HCT116 (cell line): ENCODE measurements at regions not wholly inside any gene's neighbourhood (a gene's known extent, or its start where the extent isn't known, plus 50 kb on each side); places are given as distances from the start of the nearest gene placed in this dataset.

Source experiments
- ATAC-seq: fragments of 200-7000 bp; cut with Tn5 transposase; 2 replicates; pipeline ENCODE4 v1.9.1; 2020; ENCODE audit warnings: mild to moderate bottlenecking, moderate library complexity
- BruUV-seq: library from RNA; stranded (reverse); fragments of 400-500 nt; replicated peaks from 2 replicates; lab custom pipeline; 2021; lab: Mats Ljungman, UMichigan
- CTCF ChIA-PET: fragments of 300-600 bp; sonication (Branson Sonifier 250); formaldehyde crosslinking; loops from one replicate; lab custom pipeline; 2021; ENCODE audit warnings: antibody characterized with exemption; lab: Charles Lee
- POLR2A ChIA-PET: fragments of 300-600, 350-600 bp; sonication (Branson Sonifier 250); formaldehyde crosslinking; loops from one replicate; lab custom pipeline; 2021; ENCODE audit warnings: antibody characterized with exemption; lab: Charles Lee
- RAD21 ChIA-PET, 2 experiments: fragments of 300-600 bp; sonication (Branson Sonifier 250); formaldehyde crosslinking; loops; one replicate each; lab custom pipeline; 2023; ENCODE audit warnings: low total read pairs in 2 of 2; ENCODE audit not compliant: uncharacterized antibody in 2 of 2, unreplicated experiment in 2 of 2, low non-redundant PET in 1 of 2; lab: Charles Lee
- DNase-seq: peaks from one replicate; pipeline ENCODE4 v3.0.0-alpha.2; 2010; ENCODE audit warnings: low read depth, low spot score
- H2AFZ ChIP-seq: fragments of 200-600 bp; shearing (Covaris generic), sonication (generic); 2 replicates; pipeline ENCODE4 v1.6.1; 2017; ENCODE audit warnings: low read depth, mixed run types, mixed read lengths, antibody characterized with exemption, low read length; ENCODE audit not compliant: poor library complexity, severe bottlenecking
- H3K27ac ChIP-seq: 2 replicates; pipeline ENCODE4 v1.5.1; 2012; ENCODE audit warnings: low read depth, low read length
- H3K27me3 ChIP-seq: fragments of 200-600 bp; sonication (generic); 2 replicates; pipeline ENCODE4 v1.6.1; 2016; ENCODE audit warnings: mixed run types, low read length, mixed read lengths; ENCODE audit not compliant: insufficient read depth
- H3K36me3 ChIP-seq, 2 experiments: fragments of 200-500 bp in 1 of 2; fragments of 200-600 bp in 1 of 2; sonication (Bioruptor generic) in 1 of 2; sonication (generic) in 1 of 2; 2 replicates each; pipeline versions ENCODE4 v1.5.1 to v1.6.1; 2014 to 2016; ENCODE audit warnings: low read length in 2 of 2, inconsistent platforms in 1 of 2, mixed read lengths in 1 of 2, mixed run types in 1 of 2; ENCODE audit not compliant: insufficient read depth in 2 of 2, control insufficient read depth in 1 of 2
- H3K4me1 ChIP-seq, 2 experiments: fragments of 200-600 bp in 1 of 2; sonication (generic) in 1 of 2; 2 replicates each; pipeline versions ENCODE4 v1.5.1 to v1.6.1; 2012 to 2017; ENCODE audit warnings: low read length in 2 of 2, inconsistent platforms in 1 of 2, mild to moderate bottlenecking in 1 of 2, mixed read lengths in 1 of 2, mixed run types in 1 of 2, moderate library complexity in 1 of 2; ENCODE audit not compliant: insufficient read depth in 2 of 2, control insufficient read depth in 1 of 2
- H3K4me2 ChIP-seq: fragments of 200-600 bp; sonication (generic); 2 replicates; pipeline ENCODE4 v1.6.1; 2017; ENCODE audit warnings: mixed run types, low read length, mixed read lengths
- H3K4me3 ChIP-seq, 2 experiments: fragments of 200-600 bp in 1 of 2; sonication (generic) in 1 of 2; replicated peaks in 1 of 2; 2 replicates each; pipeline ENCODE4 v1.5.1; 2011 to 2016; ENCODE audit warnings: low read length in 2 of 2, control low read depth in 1 of 2, low read depth in 1 of 2, mild to moderate bottlenecking in 1 of 2, mixed read lengths in 1 of 2, mixed run types in 1 of 2
- H3K79me2 ChIP-seq: fragments of 200-600 bp; sonication (generic); 2 replicates; pipeline ENCODE4 v1.6.1; 2017; ENCODE audit warnings: mild to moderate bottlenecking, mixed run types, low read length, moderate library complexity, mixed read lengths; ENCODE audit not compliant: insufficient read depth
- H3K9ac ChIP-seq: fragments of 200-600 bp; sonication (generic); 2 replicates; pipeline ENCODE4 v1.6.1; 2016; ENCODE audit warnings: low read length, mixed read lengths
- H3K9me2 ChIP-seq: fragments of 200-600 bp; sonication (generic), shearing (Covaris generic); 2 replicates; pipeline ENCODE4 v1.6.1; 2017; ENCODE audit warnings: mixed run types, mild to moderate bottlenecking, moderate library complexity; ENCODE audit not compliant: insufficient read depth
- H3K9me3 ChIP-seq, 2 experiments: fragments of 200-500 bp in 1 of 2; fragments of 200-600 bp in 1 of 2; sonication (Bioruptor generic) in 1 of 2; sonication (generic) in 1 of 2; 2 replicates each; pipeline ENCODE4 v1.6.1; 2014 to 2017; ENCODE audit warnings: low read length in 2 of 2, mixed read lengths in 2 of 2, inconsistent platforms in 1 of 2, low read depth in 1 of 2, mild to moderate bottlenecking in 1 of 2, mixed run types in 1 of 2, moderate library complexity in 1 of 2; ENCODE audit not compliant: control insufficient read depth in 1 of 2, insufficient read depth in 1 of 2
- H4K20me1 ChIP-seq: fragments of 200-600 bp; sonication (generic), shearing (Covaris generic); 2 replicates; pipeline ENCODE4 v1.6.1; 2017; ENCODE audit warnings: mixed run types, mild to moderate bottlenecking, moderate library complexity; ENCODE audit not compliant: insufficient read depth
- CEBPB ChIP-seq: IDR thresholded peaks from 2 replicates; pipeline ENCODE4 v1.6.1; 2012; ENCODE audit warnings: low read depth
- EGR1 ChIP-seq: IDR thresholded peaks from 2 replicates; pipeline ENCODE4 v1.6.1; 2012; ENCODE audit warnings: low read depth
- ELF1 ChIP-seq: IDR thresholded peaks from 2 replicates; pipeline ENCODE4 v1.6.1; 2012; ENCODE audit warnings: low read depth, borderline replicate concordance
- EZH2 ChIP-seq: fragments of 200-600 bp; sonication (generic); IDR thresholded peaks from 2 replicates; pipeline ENCODE4 v1.6.1; 2017; ENCODE audit warnings: antibody characterized with exemption, mixed run types
- EZH2phosphoT487 ChIP-seq: fragments of 200-600 bp; IDR thresholded peaks from 2 replicates; pipeline ENCODE4 v1.6.1; 2018; ENCODE audit warnings: antibody characterized with exemption, borderline replicate concordance
- FOSL1 ChIP-seq: IDR thresholded peaks from 2 replicates; pipeline ENCODE4 v1.6.1; 2012; ENCODE audit warnings: low read depth
- POLR2A ChIP-seq: IDR thresholded peaks from 2 replicates; pipeline ENCODE4 v1.7.0; 2011; ENCODE audit warnings: borderline replicate concordance; ENCODE audit not compliant: insufficient read depth, insufficient read length; ENCODE audit errors: extremely low read depth
- POLR2AphosphoS5 ChIP-seq: IDR thresholded peaks from 2 replicates; pipeline ENCODE4 v1.6.1; 2011; ENCODE audit warnings: mild to moderate bottlenecking, low read depth, low read length, moderate library complexity
- RAD21 ChIP-seq: IDR thresholded peaks from 2 replicates; pipeline ENCODE4 v1.6.1; 2012; ENCODE audit warnings: low read depth, mild to moderate bottlenecking
- SIN3A ChIP-seq: IDR thresholded peaks from 2 replicates; pipeline ENCODE4 v1.6.1; 2012; ENCODE audit warnings: low read depth
- SP1 ChIP-seq: IDR thresholded peaks from 2 replicates; pipeline ENCODE4 v1.6.1; 2012; ENCODE audit warnings: low read depth
- TCF7L2 ChIP-seq: IDR thresholded peaks from 2 replicates; pipeline ENCODE4 v1.7.0; 2011; ENCODE audit warnings: borderline replicate concordance, inconsistent platforms; ENCODE audit not compliant: insufficient read depth, insufficient read length; ENCODE audit errors: extremely low read depth
- YY1 ChIP-seq: IDR thresholded peaks from 2 replicates; pipeline ENCODE4 v1.6.1; 2011; ENCODE audit warnings: low read length, low read depth, moderate library complexity, mild to moderate bottlenecking; ENCODE audit not compliant: insufficient replicate concordance; ENCODE audit errors: extremely low read depth
- ZFX ChIP-seq: fragments of 450-650 bp; IDR thresholded peaks from 2 replicates; pipeline ENCODE4 v1.6.1; 2017
- intact Hi-C: fragments of 100-400 bp; cut with micrococcal nuclease; formaldehyde crosslinking; loops from 2 replicates; pipeline ENCODE4 v1.10.0; 2022
- TF ChIP-seq, protein P1 (sequence below): IDR thresholded peaks from 2 replicates; pipeline ENCODE4 v1.6.1; 2012
- TF ChIP-seq, protein P2 (sequence below): IDR thresholded peaks from 2 replicates; pipeline ENCODE4 v1.6.1; 2012; ENCODE audit warnings: low read depth
- TF ChIP-seq, protein P3 (sequence below), 3 experiments: fragments of 200-600 bp in 1 of 3; sonication (generic) in 1 of 3; IDR thresholded peaks in 2 of 3; conservative IDR thresholded peaks in 1 of 3; 2 replicates each; pipeline ENCODE4 v1.5.1; 2012 to 2017; ENCODE audit warnings: low read depth in 2 of 3, low read length in 2 of 3, antibody characterized with exemption in 1 of 3, borderline replicate concordance in 1 of 3, control low read depth in 1 of 3, mild to moderate bottlenecking in 1 of 3, mixed read lengths in 1 of 3, mixed run types in 1 of 3, moderate library complexity in 1 of 3; ENCODE audit not compliant: insufficient read depth in 1 of 3

DNA sequence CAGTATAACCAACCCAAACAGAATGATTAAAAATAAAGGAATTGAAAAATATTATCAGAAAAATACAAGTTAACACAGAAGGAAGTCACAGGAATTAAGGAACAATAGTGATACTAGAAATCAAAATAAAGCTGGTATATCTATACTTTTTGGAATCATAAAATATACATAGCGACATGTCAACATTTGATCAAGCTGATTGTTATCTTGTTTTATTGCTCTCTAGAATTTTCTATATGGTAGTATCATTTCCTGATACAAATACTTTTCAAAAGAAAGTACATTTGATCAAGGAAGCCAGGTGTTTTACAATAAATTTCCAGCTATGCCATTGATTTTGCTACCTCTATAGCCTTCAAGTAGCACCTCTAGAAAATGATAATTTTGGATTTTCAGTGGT, 489.5 kb upstream of the PKN2 start:
- no peaks in the 10 kb centered on the region for H3K79me2 ChIP-seq
- H4K20me1 ChIP-seq: no peaks in the 10 kb centered on the region
- H3K27ac ChIP-seq: no peak overlapping the region
- H3K4me2 ChIP-seq: no peak overlapping the region
- RAD21 ChIA-PET: no interaction called here
- no peaks in the 10 kb centered on the region for H3K27me3 ChIP-seq
- no peaks in the 10 kb centered on the region for H3K4me1 ChIP-seq
- H3K36me3 ChIP-seq: no peaks in the 10 kb centered on the region
- intact Hi-C loops: no loop called here
- no peak for DNase-seq
- H3K4me3 ChIP-seq: no peak overlapping the region
- H2AFZ ChIP-seq: no peak overlapping the region
- ATAC-seq: no peak
- no peaks in the 10 kb centered on the region for H3K9me3 ChIP-seq
- TF ChIP-seq, protein P1, sequence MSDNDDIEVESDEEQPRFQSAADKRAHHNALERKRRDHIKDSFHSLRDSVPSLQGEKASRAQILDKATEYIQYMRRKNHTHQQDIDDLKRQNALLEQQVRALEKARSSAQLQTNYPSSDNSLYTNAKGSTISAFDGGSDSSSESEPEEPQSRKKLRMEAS: no peak
- TF ChIP-seq POLR2AphosphoS5: no peak
- no peak for TF ChIP-seq RAD21
- no peak for TF ChIP-seq EZH2phosphoT487
- no peak for TF ChIP-seq TCF7L2
- TF ChIP-seq CEBPB: no peak
- no peak for TF ChIP-seq POLR2A
- no peak for TF ChIP-seq FOSL1
- no peak for TF ChIP-seq SIN3A
- no peak for TF ChIP-seq ELF1
- no peak for TF ChIP-seq YY1
- TF ChIP-seq ZFX: no peak
- TF ChIP-seq, protein P2, sequence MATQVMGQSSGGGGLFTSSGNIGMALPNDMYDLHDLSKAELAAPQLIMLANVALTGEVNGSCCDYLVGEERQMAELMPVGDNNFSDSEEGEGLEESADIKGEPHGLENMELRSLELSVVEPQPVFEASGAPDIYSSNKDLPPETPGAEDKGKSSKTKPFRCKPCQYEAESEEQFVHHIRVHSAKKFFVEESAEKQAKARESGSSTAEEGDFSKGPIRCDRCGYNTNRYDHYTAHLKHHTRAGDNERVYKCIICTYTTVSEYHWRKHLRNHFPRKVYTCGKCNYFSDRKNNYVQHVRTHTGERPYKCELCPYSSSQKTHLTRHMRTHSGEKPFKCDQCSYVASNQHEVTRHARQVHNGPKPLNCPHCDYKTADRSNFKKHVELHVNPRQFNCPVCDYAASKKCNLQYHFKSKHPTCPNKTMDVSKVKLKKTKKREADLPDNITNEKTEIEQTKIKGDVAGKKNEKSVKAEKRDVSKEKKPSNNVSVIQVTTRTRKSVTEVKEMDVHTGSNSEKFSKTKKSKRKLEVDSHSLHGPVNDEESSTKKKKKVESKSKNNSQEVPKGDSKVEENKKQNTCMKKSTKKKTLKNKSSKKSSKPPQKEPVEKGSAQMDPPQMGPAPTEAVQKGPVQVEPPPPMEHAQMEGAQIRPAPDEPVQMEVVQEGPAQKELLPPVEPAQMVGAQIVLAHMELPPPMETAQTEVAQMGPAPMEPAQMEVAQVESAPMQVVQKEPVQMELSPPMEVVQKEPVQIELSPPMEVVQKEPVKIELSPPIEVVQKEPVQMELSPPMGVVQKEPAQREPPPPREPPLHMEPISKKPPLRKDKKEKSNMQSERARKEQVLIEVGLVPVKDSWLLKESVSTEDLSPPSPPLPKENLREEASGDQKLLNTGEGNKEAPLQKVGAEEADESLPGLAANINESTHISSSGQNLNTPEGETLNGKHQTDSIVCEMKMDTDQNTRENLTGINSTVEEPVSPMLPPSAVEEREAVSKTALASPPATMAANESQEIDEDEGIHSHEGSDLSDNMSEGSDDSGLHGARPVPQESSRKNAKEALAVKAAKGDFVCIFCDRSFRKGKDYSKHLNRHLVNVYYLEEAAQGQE: no peak
- no peak for TF ChIP-seq EZH2
- TF ChIP-seq SP1: no peak
- TF ChIP-seq, protein P3, sequence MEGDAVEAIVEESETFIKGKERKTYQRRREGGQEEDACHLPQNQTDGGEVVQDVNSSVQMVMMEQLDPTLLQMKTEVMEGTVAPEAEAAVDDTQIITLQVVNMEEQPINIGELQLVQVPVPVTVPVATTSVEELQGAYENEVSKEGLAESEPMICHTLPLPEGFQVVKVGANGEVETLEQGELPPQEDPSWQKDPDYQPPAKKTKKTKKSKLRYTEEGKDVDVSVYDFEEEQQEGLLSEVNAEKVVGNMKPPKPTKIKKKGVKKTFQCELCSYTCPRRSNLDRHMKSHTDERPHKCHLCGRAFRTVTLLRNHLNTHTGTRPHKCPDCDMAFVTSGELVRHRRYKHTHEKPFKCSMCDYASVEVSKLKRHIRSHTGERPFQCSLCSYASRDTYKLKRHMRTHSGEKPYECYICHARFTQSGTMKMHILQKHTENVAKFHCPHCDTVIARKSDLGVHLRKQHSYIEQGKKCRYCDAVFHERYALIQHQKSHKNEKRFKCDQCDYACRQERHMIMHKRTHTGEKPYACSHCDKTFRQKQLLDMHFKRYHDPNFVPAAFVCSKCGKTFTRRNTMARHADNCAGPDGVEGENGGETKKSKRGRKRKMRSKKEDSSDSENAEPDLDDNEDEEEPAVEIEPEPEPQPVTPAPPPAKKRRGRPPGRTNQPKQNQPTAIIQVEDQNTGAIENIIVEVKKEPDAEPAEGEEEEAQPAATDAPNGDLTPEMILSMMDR (IDR thresholded peaks at IDR 0.05 in 2 of 3, conservative IDR thresholded peaks at IDR 0.05 in 1 of 3; ENCODE audit: borderline replicate concordance in 1 of 3, insufficient read depth in 1 of 3, low read depth in 2 of 3, low read length in 2 of 3): no peak
- no peak for TF ChIP-seq EGR1
- CTCF ChIA-PET: interaction anchor here (4.4 kb wide), 1 partner anchor 14 kb away, joined by 27 read pairs; no protein-coding TSS in a partner anchor
- POLR2A ChIA-PET: no interaction called here
- H3K9me2 ChIP-seq: no peaks in the 10 kb centered on the region
- no TSS peak for BruUV-seq
- no peak overlapping the region for H3K9ac ChIP-seq
